GM12891 (cell line): ENCODE measurements at regions not wholly inside any gene's neighbourhood (a gene's known extent, or its start where the extent isn't known, plus 50 kb on each side); places are given as distances from the start of the nearest gene placed in this dataset.

Experiments used
- POLR2A ChIP-seq: IDR thresholded peaks from 2 replicates; pipeline ENCODE4 v1.6.1; 2011; ENCODE audit warnings: low read depth, low read length, control low read depth
- POLR2AphosphoS5 ChIP-seq: IDR thresholded peaks from 2 replicates; pipeline ENCODE4 v1.6.1; 2011; ENCODE audit warnings: low read depth, low read length, control low read depth

GRCh38 chr4:81632581-81633299 is 161.0 kb upstream of the RASGEF1B start:
- TF ChIP-seq POLR2A: no peak
- TF ChIP-seq POLR2AphosphoS5: no peak
